ENCODE measurements at regions not wholly inside any gene's neighbourhood (a gene's known extent, or its start where the extent isn't known, plus 50 kb on each side); places are given as distances from the start of the nearest gene placed in this dataset.
"Not testable (repeated sequence)": the region's sequence is repeated elsewhere in the genome, so short reads cannot be mapped to it uniquely, and the experiment has no call there.

- no peak for DNase-seq
Observed at GRCh38 chr17:71625330-71625729, 495.5 kb upstream of the SOX9 start.

- DNase-seq: no peak
Observed at GRCh38 chr17:71628306-71628705, 492.5 kb upstream of the SOX9 start.

GRCh38 chr17:71631483-71631882 is 489.3 kb upstream of the SOX9 start:
- DNase-seq: no peak

GRCh38 chr17:71632328-71632727 is 488.5 kb upstream of the SOX9 start:
- DNase-seq: no peak

GRCh38 chr17:71633391-71633849 is 487.4 kb upstream of the SOX9 start:
- no peak for DNase-seq

- DNase-seq: no peak
Observed at GRCh38 chr17:71634376-71634775, 486.4 kb upstream of the SOX9 start.

GRCh38 chr17:71635187-71635586 is 485.6 kb upstream of the SOX9 start:
- DNase-seq: no peak

GRCh38 chr17:71636644-71637043 is 484.2 kb upstream of the SOX9 start:
- no peak for DNase-seq

GRCh38 chr17:71638668-71639067 is 482.2 kb upstream of the SOX9 start:
- DNase-seq: no peak

GRCh38 chr17:71639865-71640264 is 481.0 kb upstream of the SOX9 start:
- DNase-seq: no peak

GRCh38 chr17:71646890-71647289 is 473.9 kb upstream of the SOX9 start:
- not testable (repeated sequence) for DNase-seq

- not testable (repeated sequence) for DNase-seq
Observed at GRCh38 chr17:71648342-71648741, 472.5 kb upstream of the SOX9 start.

- no peak for DNase-seq
Observed at GRCh38 chr17:71649941-71650350, 470.9 kb upstream of the SOX9 start.

GRCh38 chr17:71655542-71655941 is 465.3 kb upstream of the SOX9 start:
- DNase-seq: no peak

GRCh38 chr17:71656964-71657858 is 463.6 kb upstream of the SOX9 start:
- no peak for DNase-seq

GRCh38 chr17:71658996-71659395 is 461.8 kb upstream of the SOX9 start:
- DNase-seq: no peak

- no peak for DNase-seq
Observed at GRCh38 chr17:71664861-71665260, 456.0 kb upstream of the SOX9 start.

GRCh38 chr17:71666047-71666446 is 454.8 kb upstream of the SOX9 start:
- no peak for DNase-seq

- no peak for DNase-seq
Observed at GRCh38 chr17:71667661-71668060, 453.2 kb upstream of the SOX9 start.

GRCh38 chr17:71668807-71669206 is 452.0 kb upstream of the SOX9 start:
- DNase-seq: no peak

GRCh38 chr17:71677439-71677838 is 443.4 kb upstream of the SOX9 start:
- DNase-seq: no peak

GRCh38 chr17:71679832-71680231 is 441.0 kb upstream of the SOX9 start:
- no peak for DNase-seq

GRCh38 chr17:71681427-71682173 is 439.2 kb upstream of the SOX9 start:
- DNase-seq: no peak

- DNase-seq: no peak
Observed at GRCh38 chr17:71682174-71682494, 438.7 kb upstream of the SOX9 start.
